ENCODE measurements at regions not wholly inside any gene's neighbourhood (a gene's known extent, or its start where the extent isn't known, plus 50 kb on each side); places are given as distances from the start of the nearest gene placed in this dataset.

GRCh38 chr22:49582181-49582580 lies 245.5 kb downstream of the BRD1 start:
- no peak for DNase-seq

DNA sequence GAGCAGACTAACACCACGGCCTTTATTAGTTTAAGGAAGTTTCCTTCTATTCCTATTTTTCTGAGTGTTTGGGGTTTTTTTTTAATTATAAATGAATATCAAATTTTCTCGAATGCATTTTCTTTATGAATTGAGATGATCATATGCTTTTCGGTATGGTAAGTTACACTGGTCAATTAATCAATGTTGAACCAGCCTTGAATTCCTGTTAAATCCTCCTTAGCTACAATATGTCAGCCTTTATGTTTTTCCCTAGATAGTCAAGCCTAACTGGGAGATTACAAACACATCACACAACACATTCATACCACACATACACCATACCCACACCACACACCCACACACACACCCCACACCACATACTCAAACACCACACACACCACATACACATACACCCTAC lies 247.6 kb downstream of the BRD1 start:
- no peak for DNase-seq

- DNase-seq, result no peak
Measured at GRCh38 chr22:49577168-49578060, 250.3 kb downstream of the BRD1 start.

DNA sequence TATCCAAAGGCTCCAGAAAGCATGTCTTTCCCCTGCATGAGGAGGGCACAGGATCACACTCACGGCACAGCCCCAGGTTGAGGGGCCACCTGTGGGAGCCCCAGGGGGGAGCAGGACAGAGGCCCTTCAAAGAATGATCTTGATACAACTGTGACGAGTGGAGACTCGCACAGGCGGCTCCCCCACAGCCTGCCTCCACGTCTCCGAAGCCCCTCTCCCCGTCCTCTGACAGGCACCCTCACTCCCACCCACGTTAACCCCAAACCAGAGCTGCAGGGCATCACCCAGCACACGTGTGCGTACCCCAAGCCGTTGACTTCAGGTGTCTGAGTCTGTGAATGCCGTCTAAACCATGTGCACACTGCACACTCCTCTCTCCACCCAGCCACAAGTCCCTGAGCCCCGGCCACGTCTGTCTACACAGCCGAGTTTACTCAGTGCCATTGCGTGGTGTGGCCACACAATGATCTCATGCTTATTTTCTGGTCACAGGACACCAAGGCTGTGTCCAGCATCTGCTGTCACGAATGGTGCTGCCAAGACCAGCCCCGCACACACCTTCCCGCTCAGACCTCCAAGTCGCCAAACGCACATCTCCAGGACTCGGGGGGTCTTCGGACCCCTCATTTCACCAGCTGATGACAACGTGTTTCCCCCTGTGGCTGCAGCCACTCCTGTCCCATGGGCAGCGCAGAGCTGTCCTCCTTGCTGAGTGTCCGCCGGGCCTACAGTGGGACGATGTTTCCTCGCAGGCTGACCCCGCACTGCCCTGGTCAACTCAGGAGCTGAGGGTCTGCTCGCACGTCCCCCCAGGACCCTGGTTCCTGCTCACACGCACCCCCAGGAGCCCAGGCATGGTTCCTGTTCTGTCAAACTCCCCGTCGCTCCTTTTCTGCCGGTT lies 251.2 kb downstream of the BRD1 start:
- no peak for DNase-seq

- no peak for DNase-seq
Measured at GRCh38 chr22:49575703-49576081, 252.0 kb downstream of the BRD1 start.

DNA sequence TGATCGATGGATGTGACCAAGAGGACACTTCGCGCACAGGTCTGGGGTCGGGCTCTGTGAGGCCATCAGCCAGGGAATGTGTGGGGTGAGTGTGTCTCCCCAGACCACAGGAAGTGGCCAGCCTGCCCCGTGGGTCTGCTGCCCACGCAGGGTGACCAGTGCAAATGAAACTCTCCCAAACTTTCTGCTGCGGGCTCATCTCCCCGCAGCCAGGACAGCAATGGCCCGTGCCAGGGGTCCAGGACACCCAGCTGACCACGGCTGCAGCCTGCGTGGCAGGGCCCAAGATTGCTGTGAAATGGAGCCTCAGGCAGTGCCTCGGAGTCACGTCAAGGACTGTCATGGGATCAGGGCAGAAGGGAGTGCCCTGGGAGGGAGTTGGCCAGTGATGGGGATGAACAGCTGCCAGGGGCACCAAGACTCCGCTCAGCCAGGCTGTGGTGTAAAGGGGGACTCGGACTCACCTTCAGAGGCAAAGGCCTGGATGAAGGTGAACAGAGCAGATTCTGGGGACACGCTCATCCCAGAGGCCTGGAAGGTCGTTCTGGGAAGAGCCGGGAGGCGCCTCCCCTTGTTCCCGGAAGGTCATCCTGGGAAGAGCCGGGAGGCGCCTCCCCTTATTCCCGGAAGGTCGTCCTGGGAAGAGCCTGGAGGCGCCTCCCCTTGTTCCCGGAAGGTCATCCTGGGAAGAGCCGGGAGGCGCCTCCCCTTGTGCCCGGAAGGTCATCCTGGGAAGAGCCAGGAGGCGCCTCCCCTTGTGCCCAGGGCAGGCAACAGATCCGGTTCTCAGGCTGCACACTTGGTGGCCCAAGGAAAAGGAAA lies 252.6 kb downstream of the BRD1 start:
- DNase-seq, result no peak

DNA sequence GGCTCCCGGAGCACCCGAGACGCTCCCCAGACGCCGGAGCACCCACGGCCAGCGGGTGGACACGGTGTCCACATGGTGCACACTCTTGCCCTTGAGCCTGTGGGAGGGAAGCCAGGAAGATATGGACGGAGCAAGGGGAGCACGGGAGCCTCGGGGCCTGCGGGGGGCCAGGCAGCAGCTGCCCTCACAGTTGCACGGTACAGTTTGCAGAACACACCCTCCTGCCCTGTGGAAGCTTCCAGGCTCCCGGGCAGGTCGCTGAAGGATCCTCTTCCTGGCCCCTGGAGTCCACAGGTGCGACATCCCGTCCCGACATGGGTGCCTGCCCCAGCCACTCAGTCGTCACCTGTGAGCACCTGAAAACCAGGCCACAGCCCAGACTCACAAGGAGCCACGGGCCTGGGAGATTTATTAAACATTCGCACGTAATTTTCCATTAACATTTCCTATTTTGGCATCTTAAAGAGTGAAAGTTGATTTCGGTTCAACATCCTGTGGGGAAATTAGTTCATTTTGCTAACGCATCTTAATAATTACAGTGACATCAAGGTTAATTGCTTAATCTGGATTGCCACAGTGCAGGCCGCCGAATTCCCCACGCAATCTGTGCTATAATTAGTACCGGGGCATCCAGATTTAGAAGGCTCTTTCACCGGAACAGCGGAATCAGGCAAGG lies 253.3 kb downstream of the BRD1 start:
- DNase-seq, result no peak

DNA sequence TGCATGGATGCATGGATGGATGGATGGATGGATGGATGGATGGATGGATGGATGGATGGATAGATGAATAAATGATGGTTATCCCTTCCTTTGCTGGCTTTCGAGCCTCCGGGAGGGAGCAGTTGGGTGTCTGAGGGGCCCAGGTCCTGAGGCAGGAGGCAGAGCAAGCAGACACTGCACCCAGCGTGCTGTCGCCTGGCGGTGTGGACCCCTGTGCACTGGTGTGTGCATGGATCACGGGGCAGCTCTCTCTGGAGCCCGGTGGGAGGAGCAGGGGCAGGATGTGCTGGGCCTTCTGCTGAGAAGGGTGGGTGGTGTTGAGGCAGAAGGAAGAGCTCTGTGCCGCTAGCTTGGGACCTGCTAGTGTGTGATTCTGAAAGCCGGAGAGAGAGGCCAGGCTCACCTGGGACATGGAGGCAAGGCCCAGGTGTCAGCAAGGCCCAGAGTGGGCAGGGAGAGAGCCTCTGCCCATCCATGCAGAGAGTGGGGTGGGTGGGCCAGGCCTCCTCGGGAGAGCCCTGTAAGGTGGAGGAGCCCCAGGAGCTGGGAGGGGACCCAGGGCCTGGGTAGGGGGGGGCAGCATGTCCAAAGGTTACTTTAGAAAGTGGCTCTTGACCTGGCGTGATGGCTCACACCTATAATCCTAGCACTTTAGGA lies 254.4 kb downstream of the BRD1 start:
- DNase-seq, result no peak

DNA sequence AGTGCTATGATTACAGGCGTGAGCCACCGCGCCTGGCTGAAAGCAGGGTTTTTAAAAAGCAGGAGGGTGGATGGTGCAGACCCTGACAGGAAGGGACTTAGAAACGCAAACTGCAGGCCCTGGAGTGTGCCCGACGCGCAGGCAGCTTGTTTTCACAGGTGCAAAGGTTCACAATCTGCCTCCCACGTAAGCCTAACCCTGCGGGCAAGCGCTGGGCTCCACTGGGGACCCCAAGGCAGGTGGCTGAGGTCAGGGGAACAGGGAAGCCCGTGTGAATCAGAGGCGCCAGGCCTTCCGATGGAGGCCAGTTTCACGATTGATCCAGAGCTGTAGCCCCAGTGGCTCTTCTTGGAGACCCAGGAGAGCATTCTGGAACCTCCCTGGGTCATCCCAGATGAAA lies 256.3 kb downstream of the BRD1 start:
- no peak for DNase-seq

DNA sequence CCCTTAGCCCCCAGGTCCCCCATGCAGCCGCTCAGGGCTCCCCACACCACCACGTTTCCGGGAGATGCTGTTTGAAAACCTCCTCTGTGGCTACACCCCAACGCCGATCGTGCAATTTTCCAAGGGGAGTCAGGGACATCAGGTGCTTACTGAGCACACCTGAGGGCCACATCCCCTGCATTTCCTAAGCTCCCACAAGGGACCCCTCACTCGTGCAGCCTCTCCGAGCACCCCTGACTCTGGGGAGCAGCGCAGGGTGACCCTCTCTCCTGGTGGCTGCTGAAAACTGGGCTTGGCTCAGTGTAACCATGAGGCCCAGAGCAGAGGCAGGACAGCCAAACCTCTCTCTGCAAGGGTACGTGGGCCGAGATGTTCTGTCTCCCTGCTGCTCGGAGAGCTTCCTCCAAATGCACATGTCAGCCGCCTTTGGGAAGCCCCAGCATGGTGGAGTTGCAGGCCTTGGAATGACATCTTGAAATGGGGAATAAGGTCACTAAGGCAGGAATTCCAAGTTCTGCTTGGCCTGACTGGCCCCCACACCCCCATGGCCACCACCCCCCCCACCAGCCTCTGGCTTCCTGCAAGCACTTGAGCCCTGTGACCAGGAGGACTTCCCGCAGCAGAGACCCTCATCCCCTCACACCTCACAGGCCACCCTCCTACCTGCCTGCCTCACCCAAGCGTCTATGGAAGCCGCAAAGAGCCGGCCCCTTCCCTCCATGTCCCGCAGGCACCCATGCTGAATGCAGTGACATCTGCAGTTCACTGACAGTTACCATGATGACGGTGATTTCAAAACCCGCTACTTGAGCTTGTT lies 257.4 kb downstream of the BRD1 start:
- no peak for DNase-seq

DNA sequence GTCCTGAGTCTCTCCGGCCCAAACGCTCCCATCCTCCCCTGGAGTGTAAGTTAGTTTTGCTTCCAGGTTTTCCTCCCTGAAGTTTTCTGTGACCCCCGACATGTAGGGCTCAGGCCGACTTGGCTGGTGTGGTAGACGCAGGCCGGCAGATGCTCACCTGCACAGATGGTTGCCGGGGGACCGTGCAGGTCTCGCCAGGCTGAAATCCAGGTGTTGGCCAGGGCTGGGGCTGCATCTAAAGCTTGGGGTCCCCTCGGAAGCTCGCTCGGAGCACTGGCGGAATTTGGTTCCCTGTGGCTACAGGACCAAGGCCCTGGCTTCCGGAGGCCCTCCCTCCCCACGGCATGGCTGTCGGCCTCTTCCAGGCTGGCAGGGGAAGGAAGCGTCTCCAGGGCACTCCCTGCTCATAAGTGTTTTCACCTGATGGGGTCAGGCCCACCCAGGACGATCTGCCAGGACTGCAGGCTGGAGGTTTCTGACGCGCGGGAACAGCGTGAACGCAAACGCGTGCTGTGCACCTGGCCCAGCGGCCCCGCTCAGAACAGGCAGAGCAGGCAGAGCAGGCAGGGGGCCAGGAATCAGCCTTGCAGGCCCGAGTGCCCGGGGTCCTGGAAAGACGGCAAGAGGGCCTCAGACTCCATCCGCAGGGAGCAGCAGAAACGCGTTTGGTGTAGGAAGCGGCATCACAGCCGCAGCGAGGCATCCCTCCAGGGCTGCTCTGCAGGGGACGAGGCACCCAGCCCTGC lies 258.2 kb downstream of the BRD1 start:
- no peak for DNase-seq

- no peak for DNase-seq
Measured at GRCh38 chr22:49568751-49569285, 258.9 kb downstream of the BRD1 start.

- no peak for DNase-seq
Measured at GRCh38 chr22:49567899-49568750, 259.5 kb downstream of the BRD1 start.

DNA sequence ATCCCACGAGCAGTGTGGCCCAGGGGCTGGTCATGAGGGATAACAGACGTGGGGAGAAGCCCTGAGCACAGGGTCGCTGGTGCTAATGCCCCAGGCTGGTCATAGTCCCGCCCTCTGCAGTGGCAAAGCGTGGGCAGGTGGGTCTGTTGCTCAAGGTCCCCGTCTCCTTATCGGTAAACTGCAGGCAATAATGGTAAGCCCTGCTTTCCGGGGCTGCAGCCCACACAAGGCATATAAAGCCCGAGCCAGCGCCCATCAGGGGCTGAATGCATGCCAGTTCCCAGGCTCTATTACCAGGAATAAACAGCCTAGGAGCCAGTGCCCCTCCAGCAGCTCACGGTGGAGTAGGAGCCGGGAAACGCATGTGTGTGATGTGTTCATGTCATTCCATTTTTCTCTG lies 261.0 kb downstream of the BRD1 start:
- peak; percentile 4 for DNase-seq

DNA sequence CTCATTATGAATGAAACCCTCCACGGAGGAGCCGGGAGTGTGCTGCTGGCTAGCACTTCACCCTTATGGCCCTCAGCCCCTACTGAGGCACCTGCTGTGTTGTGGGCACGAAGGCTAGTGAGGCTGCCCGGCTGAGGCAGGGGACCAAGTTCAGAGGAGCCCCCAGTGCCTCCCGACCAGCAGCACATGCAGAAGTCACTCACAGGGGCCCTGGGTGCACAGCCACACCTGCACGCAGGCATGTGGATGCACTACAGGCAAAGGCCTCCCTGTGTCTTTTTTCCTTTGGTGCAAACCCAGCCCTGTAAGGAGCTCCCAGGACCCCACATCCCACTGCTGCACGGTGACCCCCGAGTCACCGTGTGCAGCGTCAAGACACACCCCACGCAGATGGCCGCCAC lies 261.5 kb downstream of the BRD1 start:
- DNase-seq, result no peak

GRCh38 chr22:49565516-49565855 lies 262.2 kb downstream of the BRD1 start:
- DNase-seq, result no peak

- DNase-seq, result no peak
Measured at GRCh38 chr22:49564666-49565515, 262.8 kb downstream of the BRD1 start.

- DNase-seq, result no peak
Measured at GRCh38 chr22:49564054-49564453, 263.6 kb downstream of the BRD1 start.
